HepG2 (cell line): ENCODE measurements at regions not wholly inside any gene's neighbourhood (a gene's known extent, or its start where the extent isn't known, plus 50 kb on each side); places are given as distances from the start of the nearest gene placed in this dataset.

Source experiments
- AGO1 ChIP-seq: fragments of 200-400 bp; formaldehyde crosslinking; IDR thresholded peaks from 2 replicates; pipeline ENCODE4 v1.6.1; 2017; ENCODE audit warnings: mild to moderate bottlenecking, low read depth, low read length, moderate library complexity; ENCODE audit not compliant: poor library complexity, severe bottlenecking
- GABPA ChIP-seq, 2 experiments: IDR thresholded peaks; 2 replicates each; pipeline ENCODE4 v1.6.1; 2011 to 2016; ENCODE audit warnings: low read depth in 2 of 2, low read length in 1 of 2, missing biosample characterization in 1 of 2, missing genetic modification characterization in 1 of 2
- GFI1 ChIP-seq: sonication (generic); formaldehyde crosslinking; IDR thresholded peaks from 2 replicates; pipeline ENCODE4 v1.5.0; 2020; ENCODE audit warnings: missing genetic modification reagents, mild to moderate bottlenecking, borderline replicate concordance
- HNRNPLL ChIP-seq: fragments of 200-400 bp; formaldehyde crosslinking; IDR thresholded peaks from 2 replicates; pipeline ENCODE4 v1.6.1; 2017; ENCODE audit warnings: mild to moderate bottlenecking, low read depth, low read length; ENCODE audit not compliant: poor library complexity, severe bottlenecking
- KLF11 ChIP-seq: IDR thresholded peaks from 2 replicates; pipeline ENCODE4 v1.6.1; 2016; ENCODE audit warnings: missing compliant biosample characterization
- PCBP1 ChIP-seq: fragments of 200-400 bp; formaldehyde crosslinking; IDR thresholded peaks from 2 replicates; pipeline ENCODE4 v1.6.1; 2017; ENCODE audit warnings: mild to moderate bottlenecking, low read depth, low read length, borderline replicate concordance
- ZNF547 ChIP-seq: sonication (generic); formaldehyde crosslinking; IDR thresholded peaks from 2 replicates; pipeline ENCODE4 v1.5.1; 2020; ENCODE audit warnings: mild to moderate bottlenecking, missing genetic modification reagents
- ZNF563 ChIP-seq: sonication (generic); formaldehyde crosslinking; IDR thresholded peaks from 2 replicates; pipeline ENCODE4 v1.8.0; 2022; ENCODE audit warnings: mild to moderate bottlenecking, moderate library complexity, missing genetic modification reagents
- TF ChIP-seq, protein P1 (sequence below): IDR thresholded peaks from 2 replicates; pipeline ENCODE4 v1.6.1; 2016; ENCODE audit warnings: low read depth, control low read depth
- TF ChIP-seq, protein P2 (sequence below): sonication (generic); formaldehyde crosslinking; IDR thresholded peaks from one replicate; pipeline ENCODE4 v1.5.1; 2020; ENCODE audit warnings: mild to moderate bottlenecking, missing genetic modification reagents; ENCODE audit errors: not compliant biosample characterization
- TF ChIP-seq, protein P3 (sequence below): sonication (generic); formaldehyde crosslinking; IDR thresholded peaks from 2 replicates; pipeline ENCODE4 v1.5.0; 2020; ENCODE audit warnings: mild to moderate bottlenecking, missing genetic modification reagents
- TF ChIP-seq, protein P4 (sequence below): sonication (generic); formaldehyde crosslinking; conservative IDR thresholded peaks from 2 replicates; pipeline ENCODE4 v1.4.0; 2020; ENCODE audit warnings: mild to moderate bottlenecking, missing genetic modification reagents, moderate library complexity

DNA sequence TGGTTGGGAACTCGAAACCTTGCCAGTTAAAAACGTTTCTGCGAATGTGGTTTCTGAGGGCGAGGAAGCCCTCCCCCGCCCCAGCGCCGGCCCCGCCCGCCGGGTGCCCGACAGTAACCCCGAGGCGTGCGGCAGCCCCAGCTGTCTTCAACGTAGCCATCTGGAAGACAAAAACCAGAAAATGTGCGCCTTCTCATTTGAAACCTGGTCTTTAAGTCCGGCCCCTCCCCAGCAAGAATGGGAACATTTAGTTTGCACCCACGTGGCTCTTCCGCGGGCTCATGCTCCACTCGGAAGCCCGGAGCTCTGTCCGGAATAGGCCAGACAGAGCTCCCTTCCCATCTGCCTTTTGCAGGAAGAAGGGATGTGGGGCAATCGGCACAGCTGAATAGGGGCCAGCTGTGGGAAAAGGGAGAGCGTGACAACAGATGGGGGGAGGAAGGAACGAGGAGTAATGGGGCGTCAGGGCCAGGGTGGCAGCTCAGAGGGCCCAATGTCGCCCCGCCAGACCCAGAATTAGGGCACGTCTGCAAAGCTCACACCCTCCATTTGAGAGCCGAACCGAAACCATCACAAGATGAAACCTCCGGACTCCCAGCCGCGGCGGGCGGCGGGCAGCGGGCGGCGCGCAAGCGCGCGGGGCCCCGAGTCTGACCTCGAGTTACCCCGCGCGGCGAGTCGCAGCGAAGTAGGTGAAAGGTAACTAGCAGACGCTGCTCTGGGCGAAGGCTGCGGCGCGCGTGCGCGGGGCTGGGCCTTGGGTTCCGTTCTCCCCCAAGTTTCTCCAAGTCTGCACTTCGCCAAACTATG is 63.4 kb upstream of the ABCA1 start (continued):
- TF ChIP-seq GABPA (IDR thresholded peaks at IDR 0.05; ENCODE audit: low read depth, low read length) = no peak
- no peak for TF ChIP-seq GABPA (CRISPR knock-in tag; IDR thresholded peaks at IDR 0.05; ENCODE audit: low read depth)
- TF ChIP-seq, protein P1, sequence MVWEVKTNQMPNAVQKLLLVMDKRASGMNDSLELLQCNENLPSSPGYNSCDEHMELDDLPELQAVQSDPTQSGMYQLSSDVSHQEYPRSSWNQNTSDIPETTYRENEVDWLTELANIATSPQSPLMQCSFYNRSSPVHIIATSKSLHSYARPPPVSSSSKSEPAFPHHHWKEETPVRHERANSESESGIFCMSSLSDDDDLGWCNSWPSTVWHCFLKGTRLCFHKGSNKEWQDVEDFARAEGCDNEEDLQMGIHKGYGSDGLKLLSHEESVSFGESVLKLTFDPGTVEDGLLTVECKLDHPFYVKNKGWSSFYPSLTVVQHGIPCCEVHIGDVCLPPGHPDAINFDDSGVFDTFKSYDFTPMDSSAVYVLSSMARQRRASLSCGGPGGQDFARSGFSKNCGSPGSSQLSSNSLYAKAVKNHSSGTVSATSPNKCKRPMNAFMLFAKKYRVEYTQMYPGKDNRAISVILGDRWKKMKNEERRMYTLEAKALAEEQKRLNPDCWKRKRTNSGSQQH (CRISPR knock-in tag) = 0 out of 2 replicates have a peak, but pooled peaks have one; percentile 21
- TF ChIP-seq, protein P2, sequence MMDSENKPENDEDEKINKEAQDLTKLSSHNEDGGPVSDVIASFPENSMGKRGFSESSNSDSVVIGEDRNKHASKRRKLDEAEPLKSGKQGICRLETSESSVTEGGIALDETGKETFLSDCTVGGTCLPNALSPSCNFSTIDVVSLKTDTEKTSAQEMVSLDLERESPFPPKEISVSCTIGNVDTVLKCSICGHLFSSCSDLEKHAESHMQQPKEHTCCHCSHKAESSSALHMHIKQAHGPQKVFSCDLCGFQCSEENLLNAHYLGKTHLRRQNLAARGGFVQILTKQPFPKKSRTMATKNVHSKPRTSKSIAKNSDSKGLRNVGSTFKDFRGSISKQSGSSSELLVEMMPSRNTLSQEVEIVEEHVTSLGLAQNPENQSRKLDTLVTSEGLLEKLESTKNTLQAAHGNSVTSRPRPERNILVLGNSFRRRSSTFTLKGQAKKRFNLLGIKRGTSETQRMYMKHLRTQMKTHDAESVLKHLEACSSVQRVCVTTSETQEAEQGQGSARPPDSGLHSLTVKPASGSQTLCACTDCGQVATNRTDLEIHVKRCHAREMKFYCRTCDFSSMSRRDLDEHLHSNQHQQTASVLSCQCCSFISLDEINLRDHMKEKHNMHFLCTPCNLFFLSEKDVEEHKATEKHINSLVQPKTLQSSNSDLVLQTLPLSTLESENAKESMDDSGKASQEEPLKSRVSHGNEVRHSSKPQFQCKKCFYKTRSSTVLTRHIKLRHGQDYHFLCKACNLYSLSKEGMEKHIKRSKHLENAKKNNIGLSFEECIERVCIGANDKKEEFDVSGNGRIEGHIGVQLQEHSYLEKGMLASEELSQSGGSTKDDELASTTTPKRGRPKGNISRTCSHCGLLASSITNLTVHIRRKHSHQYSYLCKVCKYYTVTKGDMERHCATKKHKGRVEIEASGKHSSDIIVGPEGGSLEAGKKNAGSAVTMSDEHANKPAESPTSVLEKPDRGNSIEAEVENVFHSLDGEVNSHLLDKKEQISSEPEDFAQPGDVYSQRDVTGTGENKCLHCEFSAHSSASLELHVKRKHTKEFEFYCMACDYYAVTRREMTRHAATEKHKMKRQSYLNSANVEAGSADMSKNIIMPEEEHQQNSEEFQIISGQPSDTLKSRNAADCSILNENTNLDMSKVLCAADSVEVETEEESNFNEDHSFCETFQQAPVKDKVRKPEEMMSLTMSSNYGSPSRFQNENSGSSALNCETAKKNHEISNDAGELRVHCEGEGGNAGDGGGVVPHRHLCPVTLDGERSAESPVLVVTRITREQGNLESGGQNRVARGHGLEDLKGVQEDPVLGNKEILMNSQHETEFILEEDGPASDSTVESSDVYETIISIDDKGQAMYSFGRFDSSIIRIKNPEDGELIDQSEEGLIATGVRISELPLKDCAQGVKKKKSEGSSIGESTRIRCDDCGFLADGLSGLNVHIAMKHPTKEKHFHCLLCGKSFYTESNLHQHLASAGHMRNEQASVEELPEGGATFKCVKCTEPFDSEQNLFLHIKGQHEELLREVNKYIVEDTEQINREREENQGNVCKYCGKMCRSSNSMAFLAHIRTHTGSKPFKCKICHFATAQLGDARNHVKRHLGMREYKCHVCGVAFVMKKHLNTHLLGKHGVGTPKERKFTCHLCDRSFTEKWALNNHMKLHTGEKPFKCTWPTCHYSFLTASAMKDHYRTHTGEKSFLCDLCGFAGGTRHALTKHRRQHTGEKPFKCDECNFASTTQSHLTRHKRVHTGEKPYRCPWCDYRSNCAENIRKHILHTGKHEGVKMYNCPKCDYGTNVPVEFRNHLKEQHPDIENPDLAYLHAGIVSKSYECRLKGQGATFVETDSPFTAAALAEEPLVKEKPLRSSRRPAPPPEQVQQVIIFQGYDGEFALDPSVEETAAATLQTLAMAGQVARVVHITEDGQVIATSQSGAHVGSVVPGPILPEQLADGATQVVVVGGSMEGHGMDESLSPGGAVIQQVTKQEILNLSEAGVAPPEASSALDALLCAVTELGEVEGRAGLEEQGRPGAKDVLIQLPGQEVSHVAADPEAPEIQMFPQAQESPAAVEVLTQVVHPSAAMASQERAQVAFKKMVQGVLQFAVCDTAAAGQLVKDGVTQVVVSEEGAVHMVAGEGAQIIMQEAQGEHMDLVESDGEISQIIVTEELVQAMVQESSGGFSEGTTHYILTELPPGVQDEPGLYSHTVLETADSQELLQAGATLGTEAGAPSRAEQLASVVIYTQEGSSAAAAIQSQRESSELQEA (CRISPR knock-in tag) = peak; percentile 77
- TF ChIP-seq ZNF547 = peak; percentile 62; the same call in 1 of the 2 replicates
- no peak for TF ChIP-seq PCBP1
- 0 out of 2 replicates have a peak, but pooled peaks have one; percentile 40 for TF ChIP-seq ZNF563 (CRISPR knock-in tag)
- TF ChIP-seq KLF11 (CRISPR knock-in tag) = no peak
- TF ChIP-seq, protein P3, sequence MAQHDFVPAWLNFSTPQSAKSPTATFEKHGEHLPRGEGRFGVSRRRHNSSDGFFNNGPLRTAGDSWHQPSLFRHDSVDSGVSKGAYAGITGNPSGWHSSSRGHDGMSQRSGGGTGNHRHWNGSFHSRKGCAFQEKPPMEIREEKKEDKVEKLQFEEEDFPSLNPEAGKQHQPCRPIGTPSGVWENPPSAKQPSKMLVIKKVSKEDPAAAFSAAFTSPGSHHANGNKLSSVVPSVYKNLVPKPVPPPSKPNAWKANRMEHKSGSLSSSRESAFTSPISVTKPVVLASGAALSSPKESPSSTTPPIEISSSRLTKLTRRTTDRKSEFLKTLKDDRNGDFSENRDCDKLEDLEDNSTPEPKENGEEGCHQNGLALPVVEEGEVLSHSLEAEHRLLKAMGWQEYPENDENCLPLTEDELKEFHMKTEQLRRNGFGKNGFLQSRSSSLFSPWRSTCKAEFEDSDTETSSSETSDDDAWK (CRISPR knock-in tag) = no peak
- TF ChIP-seq GFI1 = peak; percentile 48; the same call in 1 of the 2 replicates
- TF ChIP-seq, protein P4, sequence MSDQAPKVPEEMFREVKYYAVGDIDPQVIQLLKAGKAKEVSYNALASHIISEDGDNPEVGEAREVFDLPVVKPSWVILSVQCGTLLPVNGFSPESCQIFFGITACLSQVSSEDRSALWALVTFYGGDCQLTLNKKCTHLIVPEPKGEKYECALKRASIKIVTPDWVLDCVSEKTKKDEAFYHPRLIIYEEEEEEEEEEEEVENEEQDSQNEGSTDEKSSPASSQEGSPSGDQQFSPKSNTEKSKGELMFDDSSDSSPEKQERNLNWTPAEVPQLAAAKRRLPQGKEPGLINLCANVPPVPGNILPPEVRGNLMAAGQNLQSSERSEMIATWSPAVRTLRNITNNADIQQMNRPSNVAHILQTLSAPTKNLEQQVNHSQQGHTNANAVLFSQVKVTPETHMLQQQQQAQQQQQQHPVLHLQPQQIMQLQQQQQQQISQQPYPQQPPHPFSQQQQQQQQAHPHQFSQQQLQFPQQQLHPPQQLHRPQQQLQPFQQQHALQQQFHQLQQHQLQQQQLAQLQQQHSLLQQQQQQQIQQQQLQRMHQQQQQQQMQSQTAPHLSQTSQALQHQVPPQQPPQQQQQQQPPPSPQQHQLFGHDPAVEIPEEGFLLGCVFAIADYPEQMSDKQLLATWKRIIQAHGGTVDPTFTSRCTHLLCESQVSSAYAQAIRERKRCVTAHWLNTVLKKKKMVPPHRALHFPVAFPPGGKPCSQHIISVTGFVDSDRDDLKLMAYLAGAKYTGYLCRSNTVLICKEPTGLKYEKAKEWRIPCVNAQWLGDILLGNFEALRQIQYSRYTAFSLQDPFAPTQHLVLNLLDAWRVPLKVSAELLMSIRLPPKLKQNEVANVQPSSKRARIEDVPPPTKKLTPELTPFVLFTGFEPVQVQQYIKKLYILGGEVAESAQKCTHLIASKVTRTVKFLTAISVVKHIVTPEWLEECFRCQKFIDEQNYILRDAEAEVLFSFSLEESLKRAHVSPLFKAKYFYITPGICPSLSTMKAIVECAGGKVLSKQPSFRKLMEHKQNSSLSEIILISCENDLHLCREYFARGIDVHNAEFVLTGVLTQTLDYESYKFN (CRISPR knock-in tag) = peak; percentile 58
- TF ChIP-seq HNRNPLL = peak; percentile 52
- TF ChIP-seq AGO1 = no peak
